ENCODE measurements at regions not wholly inside any gene's neighbourhood (a gene's known extent, or its start where the extent isn't known, plus 50 kb on each side); places are given as distances from the start of the nearest gene placed in this dataset.
"Not testable (repeated sequence)": the region's sequence is repeated elsewhere in the genome, so short reads cannot be mapped to it uniquely, and the experiment has no call there.

GRCh38 chr7:115557296-115557695, 473.3 kb downstream of the TFEC start:
- POLR2A ChIA-PET (ENCODE audit: partially characterized antibody); H3K18ac ChIP-seq (ENCODE audit: extremely low read depth, low read length); H2BK20ac ChIP-seq (ENCODE audit: low read length); H3K56ac ChIP-seq (replicated peaks; ENCODE audit: insufficient read length, low read depth, low read length); H2BK120ac ChIP-seq (replicated peaks; ENCODE audit: low read depth, low read length); H4K5ac ChIP-seq (ENCODE audit: insufficient read length, low read depth, low read length); CTCF ChIA-PET (ENCODE audit: partially characterized antibody); H3K23me2 ChIP-seq (ENCODE audit: low read depth, low read length); H3K4ac ChIP-seq (replicated peaks; ENCODE audit: insufficient read length, low read depth, low read length); H3K79me1 ChIP-seq (ENCODE audit: low read depth, low read length); H3K79me2 ChIP-seq (ENCODE audit: control insufficient read depth in 1 of 2, insufficient read depth in 2 of 2, low read length in 2 of 2); H3K23ac ChIP-seq (ENCODE audit: insufficient read length); H3K4me2 ChIP-seq (ENCODE audit: insufficient read depth in 1 of 2, low read depth in 2 of 2, low read length in 2 of 2); H4K91ac ChIP-seq (replicated peaks; ENCODE audit: insufficient read length, low read length); H2BK5ac ChIP-seq (ENCODE audit: low read depth, low read length); H2AK5ac ChIP-seq (ENCODE audit: low read depth, low read length); H3K27ac ChIP-seq (ENCODE audit: low read depth, low read length); H2BK12ac ChIP-seq (ENCODE audit: low read depth, low read length); FAIRE-seq; DNase-seq (ENCODE audit: low read depth in 1 of 2, low spot score in 2 of 2); H2AFZ ChIP-seq (ENCODE audit: low read length); H4K20me1 ChIP-seq (replicated peaks in 1 of 2; ENCODE audit: control insufficient read depth in 1 of 2, insufficient read depth in 2 of 2, low read length in 2 of 2); H3K9me3 ChIP-seq (ENCODE audit: insufficient read depth in 2 of 2, low read depth in 1 of 2, low read length in 1 of 2); H3K9ac ChIP-seq (replicated peaks in 1 of 4; ENCODE audit: extremely low read depth in 1 of 4, low read depth in 3 of 4, low read length in 3 of 4); H3K4me1 ChIP-seq (replicated peaks in 1 of 4; ENCODE audit: control insufficient read depth in 3 of 4, insufficient read depth in 4 of 4, low read length in 3 of 4); H3K14ac ChIP-seq (ENCODE audit: insufficient read length); H3K36me3 ChIP-seq (ENCODE audit: control insufficient read depth in 2 of 4, insufficient read depth in 4 of 4, low read length in 3 of 4); H3K27me3 ChIP-seq (replicated peaks in 1 of 4; ENCODE audit: control insufficient read depth in 3 of 4, extremely low read depth in 1 of 4, insufficient read depth in 3 of 4, low read length in 3 of 4); H3K4me3 ChIP-seq (ENCODE audit: extremely low read depth in 1 of 4, insufficient read depth in 2 of 4, low read depth in 3 of 4, low read length in 4 of 4); H2BK15ac ChIP-seq (ENCODE audit: low read length); H4K8ac ChIP-seq (ENCODE audit: extremely low read depth, insufficient read depth, low read length): not testable (repeated sequence)
- WGBS, 2 experiments (ENCODE audit: extremely low coverage in 1 of 2, insufficient coverage in 1 of 2, insufficient read length in 1 of 2, insufficient replicate concordance in 2 of 2, low coverage in 1 of 2, low lambda C conversion rate in 2 of 2, missing lambda C conversion rate in 1 of 2): 87% methylated on average over 2 of the region's 2 CpGs; no CpG with 5 or more reads in 1 of the 2 experiments
